Fibroblast of lung (primary cell): ENCODE measurements at regions not wholly inside any gene's neighbourhood (a gene's known extent, or its start where the extent isn't known, plus 50 kb on each side); places are given as distances from the start of the nearest gene placed in this dataset.

ENCODE experiments used
- EZH2 ChIP-seq: IDR thresholded peaks from 2 replicates; pipeline ENCODE4 v1.5.1; 2012; ENCODE audit warnings: low read length, control low read depth, mild to moderate bottlenecking; ENCODE audit errors: missing control alignments
- TF ChIP-seq, protein P1 (sequence below), 2 donors: IDR thresholded peaks in 1 of 2; conservative IDR thresholded peaks in 1 of 2; 1 replicate in 1 of 2; 2 replicates in 1 of 2; pipeline ENCODE4 v1.5.1; 2011 to 2012; ENCODE audit warnings: low read length in 2 of 2, control low read depth in 1 of 2, inconsistent platforms in 1 of 2, low read depth in 1 of 2, mild to moderate bottlenecking in 1 of 2

DNA sequence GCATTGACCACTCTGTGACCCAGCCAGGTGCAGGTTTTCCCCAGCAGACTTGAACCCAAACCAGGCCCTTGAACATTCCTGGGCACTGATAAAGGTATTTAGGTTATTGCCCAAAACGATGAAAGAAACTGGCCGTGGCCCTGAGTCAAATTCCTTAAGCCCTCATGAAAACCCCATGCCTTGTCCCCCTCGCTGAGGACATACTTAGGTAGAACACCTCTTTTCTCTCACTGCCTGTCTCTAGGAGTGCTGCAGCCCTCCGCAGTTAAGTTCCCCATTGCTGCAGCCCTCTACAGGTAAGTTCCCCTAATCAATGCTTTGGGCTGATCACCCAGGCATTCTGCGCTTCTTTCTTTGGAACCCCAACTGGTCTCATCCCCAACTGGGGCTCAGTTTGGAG is 961.6 kb downstream of the TBC1D22A start:
- TF ChIP-seq, protein P1, sequence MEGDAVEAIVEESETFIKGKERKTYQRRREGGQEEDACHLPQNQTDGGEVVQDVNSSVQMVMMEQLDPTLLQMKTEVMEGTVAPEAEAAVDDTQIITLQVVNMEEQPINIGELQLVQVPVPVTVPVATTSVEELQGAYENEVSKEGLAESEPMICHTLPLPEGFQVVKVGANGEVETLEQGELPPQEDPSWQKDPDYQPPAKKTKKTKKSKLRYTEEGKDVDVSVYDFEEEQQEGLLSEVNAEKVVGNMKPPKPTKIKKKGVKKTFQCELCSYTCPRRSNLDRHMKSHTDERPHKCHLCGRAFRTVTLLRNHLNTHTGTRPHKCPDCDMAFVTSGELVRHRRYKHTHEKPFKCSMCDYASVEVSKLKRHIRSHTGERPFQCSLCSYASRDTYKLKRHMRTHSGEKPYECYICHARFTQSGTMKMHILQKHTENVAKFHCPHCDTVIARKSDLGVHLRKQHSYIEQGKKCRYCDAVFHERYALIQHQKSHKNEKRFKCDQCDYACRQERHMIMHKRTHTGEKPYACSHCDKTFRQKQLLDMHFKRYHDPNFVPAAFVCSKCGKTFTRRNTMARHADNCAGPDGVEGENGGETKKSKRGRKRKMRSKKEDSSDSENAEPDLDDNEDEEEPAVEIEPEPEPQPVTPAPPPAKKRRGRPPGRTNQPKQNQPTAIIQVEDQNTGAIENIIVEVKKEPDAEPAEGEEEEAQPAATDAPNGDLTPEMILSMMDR (conservative IDR thresholded peaks at IDR 0.05 in 1 of 2, IDR thresholded peaks at IDR 0.05 in 1 of 2; ENCODE audit: low read depth in 1 of 2, low read length in 2 of 2), result no peak
- no peak for TF ChIP-seq EZH2
